RPMI7951 (cell line): ENCODE measurements at regions not wholly inside any gene's neighbourhood (a gene's known extent, or its start where the extent isn't known, plus 50 kb on each side); places are given as distances from the start of the nearest gene placed in this dataset.

ENCODE experiments used
- DNase-seq: peaks from one replicate; pipeline ENCODE4 v3.0.0-alpha.2; 2012; ENCODE audit warnings: low read depth

DNA sequence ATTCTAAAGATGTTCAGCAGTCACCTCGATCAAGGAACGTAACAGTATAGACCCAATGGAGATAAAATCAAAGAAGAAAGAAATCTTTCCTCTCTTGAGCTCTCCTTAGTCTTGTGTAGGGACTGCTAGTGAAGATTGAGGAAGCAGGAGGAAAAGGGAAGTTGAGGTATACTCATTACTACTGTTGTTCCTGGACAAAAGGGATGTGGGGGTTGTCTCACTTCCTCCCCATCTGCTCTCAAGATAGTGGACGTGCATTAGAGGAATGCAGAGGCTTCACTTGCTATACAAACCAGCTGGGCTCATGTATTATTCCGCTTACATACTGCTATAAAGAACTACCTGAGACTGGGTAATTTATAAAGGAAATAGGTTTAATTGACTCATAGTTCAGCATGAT is 208.9 kb upstream of the ARHGEF9 start:
- no peak for DNase-seq

DNA sequence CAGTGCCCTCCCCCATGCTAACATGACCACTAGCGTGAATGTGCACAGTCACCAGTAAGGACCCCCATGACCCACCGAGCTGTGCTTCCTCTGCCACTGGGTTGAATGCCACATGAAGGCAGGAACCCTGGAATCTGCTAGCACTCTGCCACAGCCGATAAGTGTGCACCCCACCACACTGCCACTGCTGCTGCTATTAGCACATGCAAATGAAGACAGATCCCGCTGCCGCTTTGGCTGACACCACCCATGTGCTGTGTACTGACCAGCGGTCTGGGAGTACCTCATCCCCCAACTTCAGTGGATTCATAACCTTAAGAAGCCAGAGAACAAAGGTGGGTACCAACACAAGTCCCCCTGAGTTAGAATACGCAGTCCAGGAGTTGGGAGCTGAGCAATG is 200.9 kb upstream of the ARHGEF9 start:
- no peak for DNase-seq

DNA sequence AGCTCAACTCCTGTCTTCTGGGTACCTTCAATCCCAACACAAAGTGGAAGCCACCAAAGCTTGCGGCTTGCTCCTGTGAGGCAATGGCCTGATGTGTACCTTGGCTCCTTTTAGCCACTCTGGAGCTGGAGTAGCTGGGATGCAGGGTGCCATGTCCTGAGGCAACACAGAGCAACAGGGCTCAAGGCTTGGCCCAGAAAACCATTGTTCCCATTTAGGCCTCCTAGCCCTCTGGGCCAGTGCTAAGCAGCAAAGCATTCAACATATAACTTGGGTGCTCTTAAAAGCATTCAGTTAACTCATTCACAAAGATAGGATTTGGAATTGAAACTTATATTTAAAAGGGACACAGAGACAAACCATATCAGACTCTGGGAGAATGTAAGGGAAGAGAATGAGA is 194.5 kb upstream of the ARHGEF9 start:
- no peak for DNase-seq

DNA sequence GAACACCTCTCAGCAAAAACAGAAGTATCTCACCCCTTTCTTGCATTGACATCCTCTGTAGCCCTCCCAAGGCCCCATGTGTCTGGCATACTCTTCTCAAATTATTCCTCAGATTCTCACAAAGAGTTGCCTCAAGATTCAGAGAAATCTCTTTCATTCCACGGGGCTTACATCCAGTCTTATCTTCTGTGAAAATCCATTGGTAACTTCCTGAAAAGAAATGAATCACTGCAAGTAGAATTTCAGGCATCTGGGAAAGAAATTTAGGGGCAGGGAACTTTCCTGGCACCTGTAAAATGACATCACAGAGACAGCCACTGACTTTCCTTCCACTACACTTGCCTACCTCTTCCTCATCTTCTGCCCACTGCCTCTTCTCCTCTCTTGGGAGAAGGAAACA is 182.5 kb upstream of the ARHGEF9 start:
- DNase-seq: no peak

DNA sequence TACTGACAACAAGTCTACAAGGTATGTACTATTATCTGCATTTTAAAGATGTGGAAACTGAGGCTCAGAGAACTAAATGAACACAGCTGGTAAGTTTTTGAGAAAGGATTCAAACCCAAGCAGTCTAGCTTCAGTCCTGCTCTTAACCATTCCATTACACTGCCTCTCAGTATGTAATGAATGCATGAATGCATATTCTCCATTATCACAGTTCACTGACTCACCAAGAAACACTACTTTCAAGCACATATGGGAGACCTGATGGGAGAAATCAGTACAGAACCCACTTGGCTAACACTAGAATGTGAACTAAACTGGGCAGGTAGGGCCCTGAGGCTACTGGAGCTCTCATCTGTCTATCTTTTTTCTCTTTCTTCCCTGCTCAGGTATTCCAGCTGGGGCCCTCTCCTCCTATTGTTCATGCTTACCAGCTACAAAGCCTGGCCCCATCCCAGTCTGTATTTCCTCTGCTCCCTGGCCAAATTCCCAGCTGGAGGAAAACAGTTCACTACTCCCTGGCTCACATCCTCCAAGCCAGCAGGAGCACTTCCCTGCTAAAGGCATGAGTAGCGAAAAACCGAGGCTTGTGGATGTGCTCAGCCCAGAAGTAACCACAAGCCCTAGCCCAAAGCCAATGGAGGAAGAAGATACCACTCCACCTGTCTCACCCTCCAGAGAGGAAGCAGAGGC is 178.2 kb upstream of the ARHGEF9 start:
- no peak for DNase-seq

DNA sequence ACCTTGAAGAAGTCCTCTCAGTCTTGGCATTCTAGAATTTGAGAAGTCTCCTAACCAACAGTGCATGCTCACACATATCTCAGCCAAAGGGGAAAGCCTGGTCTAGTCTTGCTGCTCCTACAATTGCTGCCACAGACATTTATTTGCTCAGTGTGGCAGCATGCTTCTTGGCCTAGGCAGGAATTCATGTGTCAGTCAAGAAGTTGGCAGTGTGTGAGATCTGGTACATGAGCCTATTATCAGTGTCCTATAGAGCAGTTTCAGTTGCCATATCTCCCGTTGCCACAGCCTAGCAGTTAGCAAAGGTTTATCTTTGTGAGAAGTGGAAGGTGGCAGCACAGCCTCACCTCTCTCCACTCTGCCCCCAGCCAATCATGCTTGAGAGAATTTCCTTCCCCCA is 176.9 kb upstream of the ARHGEF9 start:
- no peak for DNase-seq

DNA sequence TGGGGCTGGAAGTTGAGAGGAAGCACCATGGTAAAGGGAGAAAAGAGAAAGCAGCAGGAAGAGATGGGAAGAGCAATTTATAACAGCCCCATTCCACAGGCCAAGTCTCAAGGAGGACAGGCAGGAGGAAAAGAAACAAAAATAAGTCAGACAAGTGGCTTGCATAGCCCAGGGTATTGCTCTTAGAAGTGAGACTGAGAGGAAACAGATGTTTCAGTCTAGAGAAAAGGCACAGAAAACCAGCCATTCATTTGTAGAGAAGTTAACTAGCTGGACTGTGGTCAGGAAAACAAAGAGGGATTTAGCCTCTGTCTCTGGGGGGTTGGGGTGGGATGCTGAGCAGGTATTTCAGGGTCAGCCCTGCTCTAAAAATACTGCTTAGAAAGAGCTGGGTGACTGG is 175.0 kb upstream of the ARHGEF9 start:
- DNase-seq: no peak

DNA sequence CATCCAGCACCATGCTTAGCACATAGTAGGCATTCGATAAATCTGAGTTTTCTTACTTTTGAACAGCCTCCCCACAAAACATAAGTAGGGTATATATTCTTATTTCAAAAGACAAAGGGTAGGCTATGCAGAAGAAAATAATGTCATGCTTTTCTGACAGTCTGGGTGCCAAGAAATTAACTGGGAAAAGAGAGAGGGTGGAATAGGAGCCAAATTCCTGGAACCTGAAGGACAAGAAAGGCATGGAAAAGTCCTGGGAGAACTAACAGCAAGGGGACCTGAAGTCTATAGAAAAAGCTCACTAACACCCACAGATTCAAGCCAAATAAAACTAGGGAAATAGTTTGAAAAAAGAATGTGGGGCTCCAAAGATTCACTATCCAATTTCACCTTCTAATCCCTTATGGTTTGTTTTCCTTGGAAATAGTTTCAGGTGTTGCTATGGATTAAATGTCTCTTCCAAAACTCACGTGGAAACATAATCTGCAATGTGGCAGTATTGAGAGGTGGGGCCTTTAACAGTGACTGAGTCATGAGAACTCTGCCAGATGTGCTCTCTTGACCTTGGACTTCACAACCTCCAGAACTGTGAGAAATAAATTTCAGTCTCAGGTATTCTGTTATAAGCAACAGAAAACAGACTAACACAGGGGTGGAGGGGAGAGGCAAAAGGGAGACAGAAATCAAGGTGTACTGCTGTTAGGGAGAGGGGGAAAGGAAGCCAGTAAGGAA is 173.3 kb upstream of the ARHGEF9 start:
- DNase-seq: no peak

DNA sequence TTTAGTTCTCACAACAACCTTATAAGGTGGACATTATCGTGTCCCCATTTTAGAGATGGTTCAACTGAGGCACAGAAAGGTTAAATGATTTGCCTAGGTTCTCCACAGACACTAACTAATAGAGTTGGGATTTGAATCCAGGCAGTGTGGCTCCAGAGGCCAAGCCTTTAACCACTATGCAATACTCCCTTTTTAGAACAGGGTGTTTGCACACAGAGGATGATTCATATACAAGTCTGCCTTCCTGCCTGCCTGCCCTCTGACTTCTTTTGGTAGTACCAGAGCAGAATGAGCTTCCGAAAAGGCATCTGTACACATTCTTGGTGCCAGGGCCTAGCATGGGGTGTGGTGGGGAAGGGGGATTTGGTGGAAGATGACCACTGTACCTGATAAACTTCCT is 150.8 kb upstream of the ARHGEF9 start:
- no peak for DNase-seq

DNA sequence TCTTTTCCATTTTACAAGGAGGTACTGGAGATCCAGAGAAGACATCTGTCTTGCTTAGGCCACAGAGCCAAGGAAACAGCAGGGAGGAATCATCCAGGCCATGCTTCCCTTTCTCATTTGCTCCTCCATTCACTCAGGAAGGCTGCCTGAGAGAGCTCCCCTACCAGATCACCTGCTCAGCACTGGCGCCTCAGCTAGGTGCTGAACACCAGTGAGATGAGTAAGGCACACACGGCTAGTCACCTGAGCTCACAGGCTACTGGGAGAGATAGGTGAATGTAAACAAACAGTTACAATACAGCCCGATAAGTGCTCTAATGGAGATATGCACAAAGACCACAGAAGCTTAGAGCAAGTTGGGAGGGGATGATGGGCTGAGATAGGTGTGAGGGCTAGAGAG is 149.8 kb upstream of the ARHGEF9 start:
- DNase-seq: no peak

DNA sequence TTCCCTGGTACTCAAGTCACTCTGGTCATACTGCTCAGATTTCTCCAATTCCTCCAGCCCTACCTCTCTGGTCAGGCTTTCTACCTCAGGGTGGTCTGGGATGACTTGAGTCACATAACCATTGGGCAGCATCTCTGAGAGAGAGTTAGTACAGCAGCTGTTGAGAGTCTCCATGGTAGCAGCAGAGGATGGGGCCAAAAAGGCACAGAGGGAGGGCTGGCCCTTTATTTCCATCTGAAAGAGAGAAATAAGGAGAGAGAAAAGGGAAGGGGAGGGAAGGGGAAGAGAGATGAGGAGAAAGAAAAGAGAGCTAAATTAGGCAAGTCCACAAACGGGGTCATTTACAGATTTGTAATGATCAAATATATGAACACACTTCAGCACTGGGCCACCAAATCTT is 149.1 kb upstream of the ARHGEF9 start:
- no peak for DNase-seq

DNA sequence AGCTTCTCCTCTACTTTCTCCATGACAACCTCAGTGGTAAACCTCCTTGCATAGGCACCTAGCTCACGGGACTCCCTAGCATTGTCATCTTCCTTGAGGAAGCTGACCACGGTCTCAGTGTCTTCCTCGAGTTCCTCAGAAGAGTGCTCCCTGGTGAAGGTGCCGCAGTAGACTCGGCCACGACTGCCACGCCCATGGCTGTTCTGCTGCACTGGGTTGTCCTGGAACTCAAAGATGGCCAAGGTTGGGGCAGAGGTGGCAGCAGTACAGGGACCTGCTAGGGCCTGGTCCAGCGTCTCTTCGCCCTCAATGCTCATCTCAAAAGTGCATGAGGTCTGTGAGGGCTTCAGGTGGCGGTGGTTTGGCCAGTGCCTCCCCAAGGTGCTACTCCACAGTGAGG is 147.9 kb upstream of the ARHGEF9 start:
- DNase-seq: no peak

DNA sequence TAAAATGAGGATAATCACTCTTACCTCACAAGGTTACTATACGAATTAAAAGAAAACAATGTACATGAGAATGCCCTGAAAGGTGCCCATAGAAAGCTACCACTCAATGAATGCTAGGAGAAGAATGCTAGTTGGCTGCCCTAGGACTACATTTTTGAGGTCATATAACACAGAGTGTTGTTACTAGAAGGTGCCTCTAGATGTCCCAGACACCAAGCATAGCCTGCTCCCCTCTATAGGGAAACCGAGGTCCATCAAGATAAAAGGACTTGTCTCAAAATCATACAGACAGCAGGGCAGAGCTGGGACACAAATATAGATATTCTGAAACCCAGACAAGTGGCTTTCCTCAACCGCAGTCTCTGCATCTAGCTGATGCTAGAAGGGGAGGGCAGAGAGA is 147.0 kb upstream of the ARHGEF9 start:
- DNase-seq: no peak

DNA sequence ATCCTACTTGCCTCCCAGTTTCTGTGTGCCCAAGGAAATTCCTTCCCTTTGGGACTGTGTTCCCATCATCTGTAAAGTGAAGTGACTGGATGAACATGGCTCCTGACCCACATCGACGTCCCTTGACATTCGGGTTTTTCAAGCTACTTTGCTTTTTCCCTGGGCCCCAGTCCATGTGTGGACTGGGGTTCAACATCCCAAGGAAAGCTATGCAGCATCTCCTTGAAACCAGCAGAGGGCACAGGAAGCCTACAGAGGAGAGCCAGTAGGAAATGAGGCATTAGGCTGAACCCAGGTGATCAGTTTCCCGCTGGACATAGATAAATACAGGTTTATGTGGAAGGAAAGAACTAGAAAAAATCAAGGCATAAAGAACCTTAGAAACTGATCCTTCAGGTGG is 145.1 kb upstream of the ARHGEF9 start:
- DNase-seq: peak; percentile 22

DNA sequence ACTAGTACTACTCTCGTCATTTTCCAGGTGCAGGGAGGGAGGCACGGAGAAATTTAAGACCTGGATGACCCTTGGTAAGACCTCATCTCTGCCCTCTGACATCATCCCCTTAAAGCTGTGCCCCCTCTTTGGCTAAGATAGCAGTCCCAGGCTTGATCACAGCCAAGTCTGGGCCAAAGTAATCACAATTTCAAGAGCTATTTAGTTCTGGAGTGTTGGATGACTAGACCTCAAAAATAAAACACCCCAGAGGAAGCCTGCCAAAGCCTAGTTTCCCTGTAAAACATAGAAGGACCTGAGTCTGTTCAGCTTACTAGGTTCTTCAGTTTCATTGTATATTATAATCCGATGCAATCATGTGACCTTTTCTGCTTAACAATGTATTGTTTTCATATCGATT is 144.6 kb upstream of the ARHGEF9 start:
- no peak for DNase-seq

DNA sequence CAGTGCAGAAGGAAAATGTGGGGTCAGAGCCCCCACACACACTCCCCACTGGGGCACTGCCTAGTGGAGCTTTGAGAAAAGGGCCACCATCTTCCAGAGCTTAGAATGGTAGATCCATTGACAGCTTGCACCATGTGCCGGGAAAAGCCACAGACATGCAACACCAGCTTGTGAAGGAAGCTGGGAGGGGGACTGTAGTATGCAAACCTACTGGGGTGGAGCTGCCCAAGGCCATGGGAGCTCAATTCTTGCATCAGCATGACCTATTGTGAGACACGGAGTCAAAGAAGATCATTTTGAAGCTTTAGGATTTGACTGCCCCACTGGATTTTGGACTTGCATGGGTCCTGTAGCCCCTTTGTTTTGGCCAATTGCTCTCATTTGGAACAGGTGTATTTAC is 142.8 kb upstream of the ARHGEF9 start:
- no peak for DNase-seq

DNA sequence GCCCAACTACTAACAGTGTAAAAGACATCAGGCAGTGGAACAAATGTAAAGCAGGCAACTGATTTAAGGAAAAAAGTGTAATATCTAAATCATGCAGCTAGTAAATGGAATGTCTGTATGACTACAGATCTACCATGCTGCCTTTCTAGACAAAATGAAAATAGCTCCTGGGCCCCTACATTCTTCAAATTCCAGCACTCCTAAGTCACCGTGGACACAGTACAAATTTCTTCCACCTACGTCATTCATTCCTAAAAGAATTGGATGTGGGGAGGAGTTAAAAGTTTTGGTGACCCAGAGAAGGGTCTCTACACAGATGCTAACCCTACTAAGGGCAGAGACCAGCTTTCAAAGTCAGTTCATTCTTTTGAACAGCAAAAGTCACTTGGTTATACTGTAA is 137.2 kb upstream of the ARHGEF9 start:
- peak; percentile 74 for DNase-seq

DNA sequence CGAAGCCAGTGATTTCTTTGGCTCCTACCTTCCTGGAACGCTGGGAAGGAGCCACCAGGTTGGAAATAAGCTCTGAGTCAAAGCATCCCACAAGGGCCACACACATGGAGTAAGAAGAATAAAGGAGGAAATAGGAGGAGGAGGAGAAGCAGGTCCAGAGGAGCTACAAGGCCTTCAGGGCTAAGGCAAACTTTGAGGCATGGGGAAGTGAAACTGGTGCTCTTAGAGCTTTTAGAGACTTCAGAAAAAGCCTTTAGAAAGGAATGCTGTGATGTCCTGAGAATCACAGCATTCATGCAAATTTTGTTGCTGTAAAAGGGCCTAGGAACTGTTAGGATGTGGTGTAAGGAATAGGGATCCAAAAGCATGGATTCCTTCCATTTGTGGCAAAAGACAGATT is 135.9 kb upstream of the ARHGEF9 start:
- DNase-seq: no peak

DNA sequence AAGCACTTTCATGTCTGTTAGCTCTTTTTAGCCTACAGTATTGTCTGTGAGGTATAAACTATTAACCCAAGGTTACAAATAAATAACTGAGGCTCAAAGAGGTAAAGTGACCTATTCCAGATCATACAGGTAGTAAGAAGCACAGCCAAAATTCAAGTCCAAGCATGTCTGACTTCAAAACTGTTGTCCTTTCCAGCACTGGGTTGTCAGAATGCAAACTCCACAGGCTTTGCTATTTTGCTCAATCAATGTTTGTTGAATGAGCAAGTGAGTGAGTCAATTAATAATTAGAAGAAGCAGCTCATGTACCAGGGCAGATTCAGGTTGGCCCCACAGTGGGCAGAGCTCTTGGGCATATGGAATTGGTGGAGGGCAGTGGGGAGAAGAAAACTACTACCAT is 134.1 kb upstream of the ARHGEF9 start:
- no peak for DNase-seq

DNA sequence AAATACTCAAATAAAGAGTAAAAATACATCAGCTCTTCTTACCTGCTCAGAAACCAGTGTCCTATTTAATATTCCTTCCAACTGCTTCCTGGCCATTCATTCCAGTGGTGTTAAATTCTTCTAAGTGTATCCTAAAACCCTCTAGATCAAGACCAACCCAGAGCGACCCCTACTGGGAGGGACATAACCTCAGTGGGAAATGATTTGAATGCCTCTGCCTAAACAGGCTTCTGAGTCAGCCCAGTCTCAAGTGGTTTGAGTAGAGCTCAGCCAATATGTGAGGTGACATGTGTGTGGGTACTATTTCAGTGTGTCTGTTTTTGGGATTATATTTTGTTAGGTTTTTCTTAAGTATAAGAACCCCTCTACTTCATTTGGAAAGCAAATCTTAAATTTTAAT is 133.6 kb upstream of the ARHGEF9 start:
- peak; percentile 41 for DNase-seq

DNA sequence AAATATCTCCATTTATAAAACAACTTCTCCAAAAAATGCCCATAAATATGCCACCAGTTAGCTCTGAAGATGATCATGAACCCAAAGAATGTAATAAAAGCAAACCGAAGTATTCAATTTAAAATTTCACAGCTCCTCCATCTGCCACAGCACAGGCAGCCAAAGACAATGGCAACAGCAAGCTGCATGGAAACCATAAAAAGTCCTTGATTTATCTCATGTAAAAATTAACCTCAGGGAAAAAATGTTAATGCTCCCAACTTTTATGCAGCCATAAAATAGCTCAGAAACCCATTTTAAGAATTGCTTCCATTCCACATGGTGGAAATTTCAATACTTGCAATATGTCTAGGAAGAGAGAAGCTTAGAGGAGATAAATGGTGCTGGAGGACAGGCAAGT is 132.3 kb upstream of the ARHGEF9 start:
- no peak for DNase-seq

DNA sequence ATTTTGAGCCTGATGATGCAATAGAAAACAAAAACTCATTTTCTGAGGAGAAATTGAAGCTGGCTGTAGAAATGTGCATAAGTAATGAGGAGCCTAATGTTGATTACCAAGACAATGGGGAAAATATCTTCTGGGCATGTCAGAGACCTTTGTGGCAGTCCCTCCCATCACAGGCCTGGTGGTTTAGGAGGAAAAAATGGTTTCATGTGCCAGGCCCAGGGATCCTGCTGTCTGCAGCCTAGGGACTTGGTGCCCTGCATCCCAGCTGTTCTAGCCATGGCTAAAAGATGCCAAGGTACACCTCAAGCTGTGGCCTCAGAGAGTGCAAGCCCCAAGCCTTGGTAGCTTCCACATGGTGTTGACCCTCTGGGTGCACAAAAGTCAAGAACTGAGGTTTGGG is 128.7 kb upstream of the ARHGEF9 start:
- DNase-seq: no peak

DNA sequence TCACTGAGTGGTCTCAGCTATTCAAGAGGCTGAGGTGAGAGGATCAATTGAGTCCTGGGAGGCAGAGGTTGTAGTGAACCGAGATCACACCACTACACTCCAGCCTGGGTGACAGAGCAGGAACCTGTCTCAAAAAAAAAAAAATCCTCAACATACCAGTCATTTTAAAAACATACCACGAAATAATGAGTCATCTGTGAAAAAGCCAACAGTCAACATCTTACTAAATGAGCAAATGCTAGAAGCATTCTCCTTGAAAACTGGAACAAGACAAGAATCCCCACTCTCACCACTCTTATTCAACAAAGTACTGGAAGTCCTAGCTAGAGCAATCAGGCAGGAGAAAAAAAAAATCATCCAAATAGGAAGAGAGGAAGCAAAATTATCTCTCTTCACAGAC is 104.0 kb upstream of the ARHGEF9 start:
- DNase-seq: peak; percentile 69
